HG03432 (cell line): ENCODE measurements at regions not wholly inside any gene's neighbourhood (a gene's known extent, or its start where the extent isn't known, plus 50 kb on each side); places are given as distances from the start of the nearest gene placed in this dataset.
"Not testable (repeated sequence)": the region's sequence is repeated elsewhere in the genome, so short reads cannot be mapped to it uniquely, and the experiment has no call there.

ENCODE experiments used
- ATAC-seq: cut with Tn5 transposase; IDR thresholded peaks from one replicate; pipeline ENCODE4 v1.9.1; 2021; ENCODE audit warnings: mild to moderate bottlenecking, moderate library complexity; ENCODE audit not compliant: unreplicated experiment

GRCh38 chr1:166304131-166304530, 137.3 kb upstream of the FAM78B start:
- no peak for ATAC-seq

DNA sequence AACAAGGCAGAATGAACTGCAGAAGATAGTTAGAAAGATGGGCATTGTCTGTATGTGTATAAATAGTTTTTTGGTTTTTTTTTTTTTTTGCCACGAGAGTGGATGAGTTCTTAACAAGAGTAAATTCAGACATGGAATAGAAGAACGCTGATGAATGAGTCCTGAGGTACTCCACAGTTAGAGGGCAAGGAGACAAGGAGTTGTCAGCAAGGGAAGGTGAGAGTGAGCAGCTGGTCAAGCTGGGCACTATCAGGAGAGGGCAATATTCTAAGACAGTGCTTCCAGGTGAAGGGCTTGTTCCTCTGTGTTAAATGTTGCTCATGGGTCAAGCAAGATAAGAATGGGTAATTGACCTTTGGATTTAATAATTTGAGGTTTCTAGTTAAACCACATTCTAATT, 138.6 kb upstream of the FAM78B start:
- ATAC-seq: no peak

GRCh38 chr1:166307261-166308188, 140.7 kb upstream of the FAM78B start:
- peak; percentile 42 for ATAC-seq

- ATAC-seq: not testable (repeated sequence)
Measured at GRCh38 chr1:166316306-166316705, 149.5 kb upstream of the FAM78B start.

- peak; percentile 64 for ATAC-seq
Measured at GRCh38 chr1:166322470-166322869, 155.7 kb upstream of the FAM78B start.

GRCh38 chr1:166327886-166328285, 161.1 kb upstream of the FAM78B start:
- no peak for ATAC-seq

- no peak for ATAC-seq
Measured at GRCh38 chr1:166328956-166329355, 162.2 kb upstream of the FAM78B start.

- ATAC-seq: no peak
Measured at GRCh38 chr1:166330096-166330495, 163.3 kb upstream of the FAM78B start.

- ATAC-seq: no peak
Measured at GRCh38 chr1:166338105-166338504, 171.3 kb upstream of the FAM78B start.

DNA sequence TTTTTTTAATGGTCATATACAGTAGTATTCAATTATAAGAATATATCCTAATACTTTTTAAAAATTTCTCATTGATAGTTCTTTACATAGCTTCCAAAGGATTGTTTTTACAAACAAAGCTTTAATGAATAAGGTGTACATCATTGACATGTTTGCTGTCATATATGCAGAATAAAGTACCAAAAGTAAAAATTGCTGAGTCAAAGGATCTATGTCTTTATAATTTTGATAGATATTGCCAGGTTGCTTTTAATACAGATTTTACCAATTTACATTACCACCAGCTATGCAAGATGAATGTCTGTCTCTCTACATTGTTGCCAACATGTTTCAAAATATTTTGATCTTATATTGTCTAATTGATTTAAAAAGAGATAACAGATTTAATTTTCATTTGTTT, 173.9 kb upstream of the FAM78B start:
- no peak for ATAC-seq

- ATAC-seq: no peak
Measured at GRCh38 chr1:166343276-166343675, 176.5 kb upstream of the FAM78B start.

- ATAC-seq: no peak
Measured at GRCh38 chr1:166350490-166350889, 183.7 kb upstream of the FAM78B start.

GRCh38 chr1:166351676-166352075, 184.9 kb upstream of the FAM78B start:
- ATAC-seq: no peak

GRCh38 chr1:166353213-166353612, 186.4 kb upstream of the FAM78B start:
- no peak for ATAC-seq

GRCh38 chr1:166354406-166354805, 187.6 kb upstream of the FAM78B start:
- ATAC-seq: no peak

GRCh38 chr1:166365081-166365480, 198.3 kb upstream of the FAM78B start:
- no peak for ATAC-seq

DNA sequence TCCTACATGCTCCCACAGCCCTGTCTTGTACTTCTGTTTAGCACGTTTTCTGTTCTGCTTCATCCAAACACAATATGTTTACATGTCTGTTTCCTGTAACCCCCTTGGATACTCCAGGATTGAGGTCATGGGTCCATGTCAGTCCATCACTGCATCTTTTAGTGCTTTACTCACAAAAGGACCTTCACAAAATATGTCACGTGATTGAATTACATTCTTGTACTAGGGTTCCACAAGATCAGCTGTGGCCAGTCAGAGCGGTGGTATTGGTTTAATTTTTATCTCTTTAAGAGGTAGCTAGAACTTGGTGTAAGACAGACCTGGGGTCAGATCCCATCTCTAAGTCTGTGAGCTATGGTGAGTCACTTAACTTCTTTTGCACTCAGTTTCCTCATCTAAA, 201.2 kb upstream of the FAM78B start:
- no peak for ATAC-seq

GRCh38 chr1:166377896-166378295, 211.1 kb upstream of the FAM78B start:
- ATAC-seq: no peak

- no peak for ATAC-seq
Measured at GRCh38 chr1:166378805-166379204, 212.0 kb upstream of the FAM78B start.

DNA sequence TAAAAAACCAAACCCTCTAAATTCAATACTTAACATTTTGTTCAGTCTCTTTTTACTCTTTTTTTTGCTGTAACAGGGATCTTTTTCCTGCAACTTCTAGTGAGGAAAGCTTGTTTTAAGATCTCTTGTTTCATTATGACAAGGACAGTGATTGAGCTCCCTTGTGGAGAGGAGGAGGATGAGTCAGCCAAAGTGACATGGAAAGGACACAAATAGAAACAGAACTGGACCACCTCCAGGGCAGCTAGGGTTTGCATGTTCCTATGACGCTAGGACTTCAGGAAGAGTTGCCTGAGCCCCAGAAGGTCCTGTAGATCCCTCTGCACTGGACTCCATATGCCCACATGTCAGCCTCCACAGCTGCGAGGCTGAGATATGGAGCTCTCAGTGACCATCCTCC, 212.6 kb upstream of the FAM78B start:
- ATAC-seq: no peak

DNA sequence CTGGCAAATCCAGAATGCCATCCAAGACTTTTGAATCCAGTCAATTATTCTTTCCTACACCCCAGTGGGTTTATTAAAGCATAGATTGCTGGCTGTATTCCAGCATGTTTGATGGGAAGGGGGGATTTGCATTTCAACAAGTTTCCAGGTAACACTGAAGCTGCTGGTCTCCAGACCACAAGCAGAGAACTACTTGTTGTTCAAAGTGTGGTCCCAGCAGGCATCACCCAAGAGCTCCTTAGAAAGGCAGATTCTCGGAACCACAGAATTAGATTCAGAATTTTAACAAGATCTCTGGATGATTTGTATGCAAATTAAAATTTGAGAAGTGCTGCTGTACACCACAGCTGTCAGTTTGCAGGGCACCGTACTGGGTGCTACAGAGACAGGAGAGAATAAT, 216.3 kb upstream of the FAM78B start:
- ATAC-seq: no peak

GRCh38 chr1:166383635-166384346, 217.0 kb upstream of the FAM78B start:
- ATAC-seq: no peak
